HepG2 (cell line): ENCODE measurements at regions not wholly inside any gene's neighbourhood (a gene's known extent, or its start where the extent isn't known, plus 50 kb on each side); places are given as distances from the start of the nearest gene placed in this dataset.

ENCODE experiments used
- ASH2L ChIP-seq: fragments of 300-600, 200-600 bp; sonication (generic); IDR thresholded peaks from 2 replicates; pipeline ENCODE4 v1.7.0; 2017; ENCODE audit warnings: low read depth, mild to moderate bottlenecking, moderate library complexity, mixed read lengths, low read length; ENCODE audit not compliant: insufficient read length
- CEBPB ChIP-seq: IDR thresholded peaks from 2 replicates; pipeline ENCODE4 v1.6.1; 2011; ENCODE audit warnings: low read depth, low read length, improper control_type of control experiment, borderline replicate concordance
- NCOA5 ChIP-seq: sonication (generic); formaldehyde crosslinking; IDR thresholded peaks from 2 replicates; pipeline ENCODE4 v1.4.0; 2020; ENCODE audit warnings: missing genetic modification reagents
- NFE2L2 ChIP-seq: fragments of 150-350 bp; IDR thresholded peaks from 2 replicates; pipeline ENCODE4 v1.6.1; 2014; ENCODE audit warnings: low read length
- NONO ChIP-seq, 2 experiments: fragments of 450-650 bp in 1 of 2; sonication (generic) in 1 of 2; formaldehyde crosslinking in 1 of 2; IDR thresholded peaks in 1 of 2; conservative IDR thresholded peaks in 1 of 2; 2 replicates each; pipeline versions ENCODE4 v1.6.1 to v1.8.0; 2017 to 2022; ENCODE audit warnings: mild to moderate bottlenecking in 1 of 2, missing genetic modification reagents in 1 of 2, moderate library complexity in 1 of 2
- NR1H2 ChIP-seq: sonication (generic); formaldehyde crosslinking; IDR thresholded peaks from 2 replicates; pipeline ENCODE4 v1.8.1; 2022; ENCODE audit warnings: low read depth, missing genetic modification reagents, borderline replicate concordance
- SRF ChIP-seq: IDR thresholded peaks from 2 replicates; pipeline ENCODE4 v1.6.1; 2011; ENCODE audit warnings: mild to moderate bottlenecking, low read depth, low read length, moderate library complexity
- TRIM24 ChIP-seq: sonication (generic); formaldehyde crosslinking; IDR thresholded peaks from 2 replicates; pipeline ENCODE4 v1.8.0; 2022; ENCODE audit warnings: mild to moderate bottlenecking, missing genetic modification reagents
- ZBTB21 ChIP-seq: sonication (generic); formaldehyde crosslinking; IDR thresholded peaks from 2 replicates; pipeline ENCODE4 v1.4.0; 2020; ENCODE audit warnings: missing genetic modification reagents
- ZFAT ChIP-seq: sonication (generic); formaldehyde crosslinking; conservative IDR thresholded peaks from 2 replicates; pipeline ENCODE4 v1.8.1; 2023; ENCODE audit warnings: missing genetic modification reagents, inconsistent platforms
- ZFP37 ChIP-seq: sonication (generic); formaldehyde crosslinking; IDR thresholded peaks from 2 replicates; pipeline ENCODE4 v1.4.0; 2020; ENCODE audit warnings: missing genetic modification reagents, borderline replicate concordance
- ZFP90 ChIP-seq: sonication (generic); formaldehyde crosslinking; IDR thresholded peaks from 2 replicates; pipeline ENCODE4 v1.8.0; 2022; ENCODE audit warnings: missing genetic modification reagents, mild to moderate bottlenecking, inconsistent platforms, borderline replicate concordance
- ZNF468 ChIP-seq: sonication (generic); formaldehyde crosslinking; IDR thresholded peaks from 2 replicates; pipeline ENCODE4 v1.8.0; 2022; ENCODE audit warnings: mild to moderate bottlenecking, moderate library complexity, missing genetic modification reagents
- ZNF510 ChIP-seq: sonication (generic); formaldehyde crosslinking; IDR thresholded peaks from 2 replicates; pipeline ENCODE4 v1.4.0; 2020; ENCODE audit warnings: low read depth, mild to moderate bottlenecking, missing genetic modification reagents
- ZNF558 ChIP-seq: sonication (generic); formaldehyde crosslinking; IDR thresholded peaks from 2 replicates; pipeline ENCODE4 v1.9.0; 2022; ENCODE audit warnings: mild to moderate bottlenecking, missing genetic modification reagents, borderline replicate concordance
- TF ChIP-seq, protein P1 (sequence below): IDR thresholded peaks from 2 replicates; pipeline ENCODE4 v1.4.0; 2020; ENCODE audit warnings: mild to moderate bottlenecking, missing genetic modification reagents
- TF ChIP-seq, protein P2 (sequence below), 2 experiments: sonication (generic) in 1 of 2; formaldehyde crosslinking in 1 of 2; IDR thresholded peaks; 2 replicates each; pipeline versions ENCODE4 v1.5.1 to v1.6.1; 2011 to 2020; ENCODE audit warnings: borderline replicate concordance in 1 of 2, low read depth in 1 of 2, low read length in 1 of 2, mild to moderate bottlenecking in 1 of 2, missing genetic modification reagents in 1 of 2, moderate library complexity in 1 of 2
- TF ChIP-seq, protein P3 (sequence below): sonication (generic); formaldehyde crosslinking; IDR thresholded peaks from 2 replicates; pipeline ENCODE4 v1.8.1; 2023; ENCODE audit warnings: mild to moderate bottlenecking, missing genetic modification reagents

DNA sequence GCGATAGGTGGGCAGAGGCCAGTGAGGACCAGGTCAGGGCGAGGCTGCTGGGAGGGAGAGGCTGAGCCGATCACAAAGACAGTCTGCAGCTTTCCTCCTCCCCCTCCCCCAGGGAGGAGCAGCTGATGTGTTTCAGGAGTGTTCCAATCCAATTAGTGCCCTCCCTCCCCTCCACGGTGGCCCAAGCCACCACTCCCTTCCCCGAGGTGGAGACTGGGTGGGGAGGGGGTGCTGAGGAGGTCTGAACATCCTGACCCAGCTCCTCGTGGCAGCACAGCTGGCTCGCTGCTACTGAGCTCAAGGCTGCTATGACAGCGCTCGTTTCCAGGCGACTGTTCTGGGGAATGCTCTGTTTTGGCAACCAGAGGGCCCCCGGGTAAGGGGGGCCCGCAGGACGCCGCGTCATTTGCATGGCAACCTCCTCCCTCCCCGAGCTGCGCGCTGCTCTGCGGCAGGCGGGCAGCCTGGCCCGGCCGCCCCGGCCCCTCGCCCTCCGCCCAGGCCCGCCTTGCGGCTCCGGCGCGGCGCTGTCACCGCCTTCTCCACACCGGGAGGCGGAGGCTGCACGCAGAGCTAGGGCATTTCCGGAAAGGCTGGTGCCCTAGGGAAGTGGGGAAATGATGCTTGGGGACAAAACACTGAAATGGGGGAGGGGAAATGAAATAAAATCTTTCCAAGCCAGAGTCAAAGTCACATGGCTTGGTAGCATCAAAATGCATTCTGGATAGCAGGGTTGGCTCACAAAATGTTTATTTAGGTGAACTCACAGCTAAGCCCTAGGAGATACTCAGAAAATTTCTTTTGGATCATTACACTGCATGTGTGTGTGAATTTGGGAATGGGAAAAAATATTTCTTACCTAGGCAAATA lies 67.4 kb upstream of the PIM1 start (continued):
- TF ChIP-seq, protein P1, sequence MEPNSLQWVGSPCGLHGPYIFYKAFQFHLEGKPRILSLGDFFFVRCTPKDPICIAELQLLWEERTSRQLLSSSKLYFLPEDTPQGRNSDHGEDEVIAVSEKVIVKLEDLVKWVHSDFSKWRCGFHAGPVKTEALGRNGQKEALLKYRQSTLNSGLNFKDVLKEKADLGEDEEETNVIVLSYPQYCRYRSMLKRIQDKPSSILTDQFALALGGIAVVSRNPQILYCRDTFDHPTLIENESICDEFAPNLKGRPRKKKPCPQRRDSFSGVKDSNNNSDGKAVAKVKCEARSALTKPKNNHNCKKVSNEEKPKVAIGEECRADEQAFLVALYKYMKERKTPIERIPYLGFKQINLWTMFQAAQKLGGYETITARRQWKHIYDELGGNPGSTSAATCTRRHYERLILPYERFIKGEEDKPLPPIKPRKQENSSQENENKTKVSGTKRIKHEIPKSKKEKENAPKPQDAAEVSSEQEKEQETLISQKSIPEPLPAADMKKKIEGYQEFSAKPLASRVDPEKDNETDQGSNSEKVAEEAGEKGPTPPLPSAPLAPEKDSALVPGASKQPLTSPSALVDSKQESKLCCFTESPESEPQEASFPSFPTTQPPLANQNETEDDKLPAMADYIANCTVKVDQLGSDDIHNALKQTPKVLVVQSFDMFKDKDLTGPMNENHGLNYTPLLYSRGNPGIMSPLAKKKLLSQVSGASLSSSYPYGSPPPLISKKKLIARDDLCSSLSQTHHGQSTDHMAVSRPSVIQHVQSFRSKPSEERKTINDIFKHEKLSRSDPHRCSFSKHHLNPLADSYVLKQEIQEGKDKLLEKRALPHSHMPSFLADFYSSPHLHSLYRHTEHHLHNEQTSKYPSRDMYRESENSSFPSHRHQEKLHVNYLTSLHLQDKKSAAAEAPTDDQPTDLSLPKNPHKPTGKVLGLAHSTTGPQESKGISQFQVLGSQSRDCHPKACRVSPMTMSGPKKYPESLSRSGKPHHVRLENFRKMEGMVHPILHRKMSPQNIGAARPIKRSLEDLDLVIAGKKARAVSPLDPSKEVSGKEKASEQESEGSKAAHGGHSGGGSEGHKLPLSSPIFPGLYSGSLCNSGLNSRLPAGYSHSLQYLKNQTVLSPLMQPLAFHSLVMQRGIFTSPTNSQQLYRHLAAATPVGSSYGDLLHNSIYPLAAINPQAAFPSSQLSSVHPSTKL (CRISPR knock-in tag): peak; percentile 66
- TF ChIP-seq ZNF510 (CRISPR knock-in tag) (no peak; the same call in 1 of the 2 replicates), ZFP90 (CRISPR knock-in tag) (peak; percentile 89; the same call in 1 of the 2 replicates), ZNF558 (peak; percentile 43; the same call in 1 of the 2 replicates), TRIM24 (no peak), NCOA5 (CRISPR knock-in tag) (no peak), NONO (IDR thresholded peaks at IDR 0.05) (no peak), NONO (CRISPR knock-in tag; conservative IDR thresholded peaks at IDR 0.05) (no peak), ASH2L (peak; percentile 86), ZFP37 (CRISPR knock-in tag) (peak; percentile 23; the same call in 1 of the 2 replicates), NR1H2 (no peak), ZNF468 (CRISPR knock-in tag) (no peak), SRF (no peak), ZBTB21 (CRISPR knock-in tag) (no peak), ZFAT (CRISPR knock-in tag) (no peak; the same call in 1 of the 2 replicates), CEBPB (no peak), NFE2L2 (no peak)
- TF ChIP-seq, protein P2, sequence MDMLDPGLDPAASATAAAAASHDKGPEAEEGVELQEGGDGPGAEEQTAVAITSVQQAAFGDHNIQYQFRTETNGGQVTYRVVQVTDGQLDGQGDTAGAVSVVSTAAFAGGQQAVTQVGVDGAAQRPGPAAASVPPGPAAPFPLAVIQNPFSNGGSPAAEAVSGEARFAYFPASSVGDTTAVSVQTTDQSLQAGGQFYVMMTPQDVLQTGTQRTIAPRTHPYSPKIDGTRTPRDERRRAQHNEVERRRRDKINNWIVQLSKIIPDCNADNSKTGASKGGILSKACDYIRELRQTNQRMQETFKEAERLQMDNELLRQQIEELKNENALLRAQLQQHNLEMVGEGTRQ (IDR thresholded peaks at IDR 0.05; ENCODE audit: low read depth, low read length): no peak
- TF ChIP-seq, protein P2 (CRISPR knock-in tag; IDR thresholded peaks at IDR 0.05; ENCODE audit: borderline replicate concordance): no peak
- TF ChIP-seq, protein P3, sequence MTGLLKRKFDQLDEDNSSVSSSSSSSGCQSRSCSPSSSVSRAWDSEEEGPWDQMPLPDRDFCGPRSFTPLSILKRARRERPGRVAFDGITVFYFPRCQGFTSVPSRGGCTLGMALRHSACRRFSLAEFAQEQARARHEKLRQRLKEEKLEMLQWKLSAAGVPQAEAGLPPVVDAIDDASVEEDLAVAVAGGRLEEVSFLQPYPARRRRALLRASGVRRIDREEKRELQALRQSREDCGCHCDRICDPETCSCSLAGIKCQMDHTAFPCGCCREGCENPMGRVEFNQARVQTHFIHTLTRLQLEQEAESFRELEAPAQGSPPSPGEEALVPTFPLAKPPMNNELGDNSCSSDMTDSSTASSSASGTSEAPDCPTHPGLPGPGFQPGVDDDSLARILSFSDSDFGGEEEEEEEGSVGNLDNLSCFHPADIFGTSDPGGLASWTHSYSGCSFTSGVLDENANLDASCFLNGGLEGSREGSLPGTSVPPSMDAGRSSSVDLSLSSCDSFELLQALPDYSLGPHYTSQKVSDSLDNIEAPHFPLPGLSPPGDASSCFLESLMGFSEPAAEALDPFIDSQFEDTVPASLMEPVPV: 0 out of 2 replicates have a peak, but pooled peaks have one; percentile 10
